Endothelial cell of umbilical vein (primary cell): ENCODE measurements at regions not wholly inside any gene's neighbourhood (a gene's known extent, or its start where the extent isn't known, plus 50 kb on each side); places are given as distances from the start of the nearest gene placed in this dataset.

Experiments
- BruUV-seq: library from RNA; stranded (reverse); fragments of 400-500 nt; replicated peaks from 2 replicates; lab custom pipeline; 2021; lab: Mats Ljungman, UMichigan
- CTCF ChIA-PET: fragments of 300-600, 350-600 bp; sonication (Branson Sonifier 250); formaldehyde crosslinking; loops from one replicate; lab custom pipeline; 2021; ENCODE audit warnings: antibody characterized with exemption, inconsistent platforms; lab: Charles Lee
- POLR2A ChIA-PET: fragments of 300-600, 350-600 bp; sonication (Branson Sonifier 250); formaldehyde crosslinking; loops from one replicate; lab custom pipeline; 2021; ENCODE audit warnings: antibody characterized with exemption, inconsistent platforms; lab: Charles Lee
- DNase-seq: peaks from one replicate; pipeline ENCODE4 v3.0.0-alpha.2; 2011; ENCODE audit warnings: low read depth, low spot score
- FAIRE-seq: peaks from 2 replicates; lab custom pipeline; 2011; peaks lifted over from hg19 to GRCh38; lab: Jason Lieb, UNC
- H2AFZ ChIP-seq: 2 replicates; pipeline ENCODE4 v1.6.0; 2012; ENCODE audit warnings: low read depth, low read length, control low read depth, inconsistent platforms
- H3K27ac ChIP-seq: 2 replicates; pipeline ENCODE4 v1.5.1; 2011; ENCODE audit warnings: low read depth, mild to moderate bottlenecking, control low read depth, low read length, moderate library complexity; ENCODE audit not compliant: insufficient read depth
- H3K27me3 ChIP-seq, 2 experiments: 2 replicates each; pipeline versions ENCODE4 v1.6.0 to v1.6.1; 2011; ENCODE audit warnings: low read length in 2 of 2, mixed read lengths in 1 of 2; ENCODE audit not compliant: control insufficient read depth in 2 of 2, insufficient read depth in 2 of 2
- H3K36me3 ChIP-seq, 2 experiments: 2 replicates in 1 of 2; 3 replicates in 1 of 2; pipeline ENCODE4 v1.5.1; 2011; ENCODE audit warnings: low read length in 2 of 2, mild to moderate bottlenecking in 1 of 2, moderate library complexity in 1 of 2; ENCODE audit not compliant: control insufficient read depth in 2 of 2, insufficient read depth in 2 of 2; ENCODE audit errors: extremely low read depth in 1 of 2
- H3K4me1 ChIP-seq: 3 replicates; pipeline ENCODE4 v1.5.1; 2011; ENCODE audit warnings: mild to moderate bottlenecking, low read length; ENCODE audit not compliant: control insufficient read depth, insufficient read depth; ENCODE audit errors: extremely low read depth
- H3K4me2 ChIP-seq: 2 replicates; pipeline ENCODE4 v1.6.1; 2011; ENCODE audit warnings: low read length, control low read depth, mixed read lengths; ENCODE audit not compliant: insufficient read depth
- H3K4me3 ChIP-seq, 3 experiments: fragments of 200-600 bp in 1 of 3; sonication (generic), shearing (Covaris generic) in 1 of 3; replicated peaks in 1 of 3; 2 replicates each; pipeline ENCODE4 v1.5.1; 2011 to 2016; ENCODE audit warnings: control low read depth in 3 of 3, low read length in 3 of 3, mild to moderate bottlenecking in 2 of 3, inconsistent platforms in 1 of 3, low read depth in 1 of 3, moderate library complexity in 1 of 3; ENCODE audit not compliant: insufficient read depth in 1 of 3
- H3K79me2 ChIP-seq: 2 replicates; pipeline ENCODE4 v1.6.0; 2012; ENCODE audit warnings: low read length, inconsistent platforms; ENCODE audit not compliant: control insufficient read depth, insufficient read depth
- H3K9ac ChIP-seq: replicated peaks from 2 replicates; pipeline ENCODE3; 2011; ENCODE audit warnings: low read length, control low read depth; ENCODE audit not compliant: insufficient read depth; ENCODE audit errors: extremely low read depth
- H3K9me1 ChIP-seq: replicated peaks from 3 replicates; pipeline ENCODE4 v1.6.0; 2011; ENCODE audit warnings: mild to moderate bottlenecking, low read length; ENCODE audit not compliant: control insufficient read depth, insufficient read depth; ENCODE audit errors: extremely low read depth
- H3K9me3 ChIP-seq: replicated peaks from 2 replicates; pipeline ENCODE4 v1.5.1; 2012; ENCODE audit warnings: low read length, inconsistent platforms; ENCODE audit not compliant: control insufficient read depth, insufficient read depth
- H4K20me1 ChIP-seq: replicated peaks from 2 replicates; pipeline ENCODE3; 2011; ENCODE audit warnings: mild to moderate bottlenecking, low read length; ENCODE audit not compliant: control insufficient read depth, insufficient read depth; ENCODE audit errors: extremely low read depth
- CTCF ChIP-seq, 2 donors: IDR thresholded peaks; 1 replicate in 1 of 2; 2 replicates in 1 of 2; pipeline ENCODE4 v1.5.1; 2011; ENCODE audit warnings: low read length in 2 of 2, mild to moderate bottlenecking in 2 of 2, moderate library complexity in 2 of 2, control low read depth in 1 of 2, inconsistent platforms in 1 of 2, low read depth in 1 of 2; ENCODE audit not compliant: insufficient read depth in 1 of 2; ENCODE audit errors: extremely low read depth in 1 of 2
- MAX ChIP-seq: IDR thresholded peaks from 2 replicates; pipeline ENCODE4 v1.6.1; 2011; ENCODE audit not compliant: insufficient read depth, insufficient read length
- POLR2A ChIP-seq: IDR thresholded peaks from 2 replicates; pipeline ENCODE4 v1.6.1; 2012; ENCODE audit warnings: low read depth, mild to moderate bottlenecking, control low read depth, low read length
- dilution Hi-C: fragments of 300-500 bp; cut with MboI; formaldehyde crosslinking; loops from one replicate; pipeline ENCODE4 v1.15.0; 2019; ENCODE audit warnings: low sequenced_read_pairs; ENCODE audit not compliant: extremely low pct_ligation_motif_present
- intact Hi-C: fragments of 100-400 bp; cut with micrococcal nuclease; formaldehyde crosslinking; loops from one replicate; pipeline ENCODE4 v1.10.0; 2022

GRCh38 chr13:111474136-111475002 lies 153.9 kb downstream of the TEX29 start:
- DNase-seq, result peak; percentile 20
- Histone ChIP-seq H3K4me1 (no peaks in the 10 kb centered on the region), H3K36me3 (no peaks in the 10 kb centered on the region), H2AFZ (no peak overlapping the region), H3K79me2 (no peaks in the 10 kb centered on the region), H3K9ac (no peak overlapping the region), H3K27me3 (no peaks in the 10 kb centered on the region), H3K4me3 (no peak overlapping the region), H3K27ac (no peak overlapping the region), H4K20me1 (no peaks in the 10 kb centered on the region), H3K9me3 (no peaks in the 10 kb centered on the region), H3K9me1 (no peaks in the 10 kb centered on the region), H3K4me2 (no peak overlapping the region)
- FAIRE-seq, result peak; percentile 64
- ChIA-PET POLR2A (no interaction called here), CTCF (interaction anchor here (1.1 to 2.7 kb wide), 3 partner anchors 969 to 1134 kb away, joined by 3 to 16 read pairs (median 10); no protein-coding TSS in a partner anchor)
- dilution Hi-C loops, result no loop called here
- intact Hi-C loops, result loop anchor here (1.0 to 5.0 kb wide), 2 partner anchors 970 to 1398 kb away; no protein-coding TSS in a partner anchor
- no TSS peak for BruUV-seq
- TF ChIP-seq POLR2A (no peak), CTCF (IDR thresholded peaks at IDR 0.05; ENCODE audit: extremely low read depth in 1 of 2, insufficient read depth in 1 of 2, low read depth in 1 of 2, low read length in 2 of 2) (peak; percentile 19 to 35)

GRCh38 chr13:111475488-111475887 lies 155.0 kb downstream of the TEX29 start:
- no peak overlapping the region for H3K27ac ChIP-seq
- H3K79me2 ChIP-seq, result no peaks in the 10 kb centered on the region
- H4K20me1 ChIP-seq, result no peaks in the 10 kb centered on the region
- no peak overlapping the region for H3K4me2 ChIP-seq
- H3K9me3 ChIP-seq, result no peaks in the 10 kb centered on the region
- H3K36me3 ChIP-seq, result no peaks in the 10 kb centered on the region
- H3K4me1 ChIP-seq, result no peaks in the 10 kb centered on the region
- intact Hi-C loops, result no loop called here
- H3K9ac ChIP-seq, result no peak overlapping the region
- no TSS peak for BruUV-seq
- DNase-seq, result no peak
- no peaks in the 10 kb centered on the region for H3K9me1 ChIP-seq
- H3K27me3 ChIP-seq, result no peaks in the 10 kb centered on the region
- H3K4me3 ChIP-seq, result no peak overlapping the region
- dilution Hi-C loops, result no loop called here
- ChIA-PET CTCF (interaction anchor here (1.9 to 2.7 kb wide), 2 partner anchors 968 to 1131 kb away, joined by 10 to 16 read pairs; no protein-coding TSS in a partner anchor), POLR2A (no interaction called here)
- H2AFZ ChIP-seq, result no peak overlapping the region
- no peak for FAIRE-seq
- TF ChIP-seq POLR2A (no peak), MAX (no peak)
